Vagina (tissue), 2 donors: ENCODE measurements at regions not wholly inside any gene's neighbourhood (a gene's known extent, or its start where the extent isn't known, plus 50 kb on each side); places are given as distances from the start of the nearest gene placed in this dataset.

ENCODE experiments used
- DNase-seq, 2 donors: peaks; one replicate each; pipeline ENCODE4 v3.0.0-alpha.2; 2017; ENCODE audit errors: extremely low spot score in 2 of 2
- H3K27ac ChIP-seq: fragments of 200-600 bp; sonication (generic); one replicate; pipeline ENCODE4 v1.5.1; 2019
- H3K27me3 ChIP-seq: fragments of 200-600 bp; sonication (generic); one replicate; pipeline ENCODE4 v1.5.1; 2019
- H3K36me3 ChIP-seq, 2 donors: fragments of 200-600 bp; sonication (generic); one replicate each; pipeline ENCODE4 v1.5.1; 2017 to 2019
- H3K4me1 ChIP-seq: fragments of 200-600 bp; sonication (generic); one replicate; pipeline ENCODE4 v1.5.1; 2019
- H3K4me3 ChIP-seq, 2 donors: fragments of 200-600 bp; sonication (generic); 1 replicate in 1 of 2; 2 replicates in 1 of 2; pipeline ENCODE4 v1.5.1; 2016 to 2019
- H3K9me3 ChIP-seq: fragments of 200-600 bp; sonication (generic); one replicate; pipeline ENCODE4 v1.5.1; 2019
- POLR2A ChIP-seq, 2 donors: fragments of 450-650 bp; IDR thresholded peaks; one replicate each; pipeline ENCODE4 v1.6.1; 2017; ENCODE audit warnings: antibody characterized with exemption in 2 of 2, mild to moderate bottlenecking in 2 of 2, moderate library complexity in 2 of 2
- POLR2AphosphoS5 ChIP-seq, 2 donors: sonication (generic); formaldehyde crosslinking; IDR thresholded peaks; one replicate each; pipeline ENCODE4 v1.9.0; 2017; ENCODE audit warnings: antibody characterized with exemption in 2 of 2, mild to moderate bottlenecking in 2 of 2, low read depth in 1 of 2; ENCODE audit not compliant: insufficient read depth in 1 of 2
- intact Hi-C: fragments of 100-400 bp; cut with DNase I; formaldehyde crosslinking; loops from one replicate; pipeline ENCODE4 v1.15.1; 2023
- TF ChIP-seq, protein P1 (sequence below), 3 experiments: fragments of 450-650 bp in 2 of 3; fragments of 200-600 bp in 1 of 3; sonication (generic) in 1 of 3; IDR thresholded peaks; one replicate each; pipeline ENCODE4 v1.5.1; 2017 to 2019; ENCODE audit warnings: antibody characterized with exemption in 3 of 3, mild to moderate bottlenecking in 2 of 3, moderate library complexity in 2 of 3

- DNase-seq, result no peak
- TF ChIP-seq POLR2A (IDR thresholded peaks at IDR 0.05), result no peak
- TF ChIP-seq POLR2AphosphoS5 (IDR thresholded peaks at IDR 0.05; ENCODE audit: insufficient read depth in 1 of 2, low read depth in 1 of 2), result no peak
- TF ChIP-seq, protein P1, sequence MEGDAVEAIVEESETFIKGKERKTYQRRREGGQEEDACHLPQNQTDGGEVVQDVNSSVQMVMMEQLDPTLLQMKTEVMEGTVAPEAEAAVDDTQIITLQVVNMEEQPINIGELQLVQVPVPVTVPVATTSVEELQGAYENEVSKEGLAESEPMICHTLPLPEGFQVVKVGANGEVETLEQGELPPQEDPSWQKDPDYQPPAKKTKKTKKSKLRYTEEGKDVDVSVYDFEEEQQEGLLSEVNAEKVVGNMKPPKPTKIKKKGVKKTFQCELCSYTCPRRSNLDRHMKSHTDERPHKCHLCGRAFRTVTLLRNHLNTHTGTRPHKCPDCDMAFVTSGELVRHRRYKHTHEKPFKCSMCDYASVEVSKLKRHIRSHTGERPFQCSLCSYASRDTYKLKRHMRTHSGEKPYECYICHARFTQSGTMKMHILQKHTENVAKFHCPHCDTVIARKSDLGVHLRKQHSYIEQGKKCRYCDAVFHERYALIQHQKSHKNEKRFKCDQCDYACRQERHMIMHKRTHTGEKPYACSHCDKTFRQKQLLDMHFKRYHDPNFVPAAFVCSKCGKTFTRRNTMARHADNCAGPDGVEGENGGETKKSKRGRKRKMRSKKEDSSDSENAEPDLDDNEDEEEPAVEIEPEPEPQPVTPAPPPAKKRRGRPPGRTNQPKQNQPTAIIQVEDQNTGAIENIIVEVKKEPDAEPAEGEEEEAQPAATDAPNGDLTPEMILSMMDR (IDR thresholded peaks at IDR 0.05), result no peak
- Histone ChIP-seq H3K4me3 (no peak overlapping the region), H3K27ac (no peak overlapping the region), H3K9me3 (no peaks in the 10 kb centered on the region), H3K36me3 (no peaks in the 10 kb centered on the region), H3K4me1 (no peaks in the 10 kb centered on the region), H3K27me3 (no peaks in the 10 kb centered on the region)
- intact Hi-C loops, result no loop called here
Measured at GRCh38 chr6:115577270-115577669, 483.4 kb downstream of the FRK start.

- TF ChIP-seq, protein P1 (IDR thresholded peaks at IDR 0.05), result no peak
- TF ChIP-seq POLR2A (IDR thresholded peaks at IDR 0.05) (no peak), POLR2AphosphoS5 (IDR thresholded peaks at IDR 0.05; ENCODE audit: insufficient read depth in 1 of 2, low read depth in 1 of 2) (no peak)
- Histone ChIP-seq H3K4me3 (no peak overlapping the region), H3K27ac (no peak overlapping the region), H3K9me3 (no peaks in the 10 kb centered on the region), H3K4me1 (no peaks in the 10 kb centered on the region), H3K27me3 (no peaks in the 10 kb centered on the region), H3K36me3 (no peaks in the 10 kb centered on the region)
- no peak for DNase-seq
- intact Hi-C loops, result no loop called here
Measured at GRCh38 chr6:115575285-115575684, 485.4 kb downstream of the FRK start.

- H3K27ac ChIP-seq, result no peak overlapping the region
- DNase-seq, result no peak
- no peaks in the 10 kb centered on the region for H3K27me3 ChIP-seq
- H3K36me3 ChIP-seq, result no peaks in the 10 kb centered on the region
- intact Hi-C loops, result no loop called here
- no peak for TF ChIP-seq POLR2AphosphoS5 (IDR thresholded peaks at IDR 0.05; ENCODE audit: insufficient read depth in 1 of 2, low read depth in 1 of 2)
- TF ChIP-seq POLR2A (IDR thresholded peaks at IDR 0.05), result no peak
- TF ChIP-seq, protein P1 (IDR thresholded peaks at IDR 0.05), result no peak
- no peaks in the 10 kb centered on the region for H3K9me3 ChIP-seq
- H3K4me1 ChIP-seq, result no peaks in the 10 kb centered on the region
- H3K4me3 ChIP-seq, result no peak overlapping the region
Measured at GRCh38 chr6:115573861-115574260, 486.8 kb downstream of the FRK start.

DNA sequence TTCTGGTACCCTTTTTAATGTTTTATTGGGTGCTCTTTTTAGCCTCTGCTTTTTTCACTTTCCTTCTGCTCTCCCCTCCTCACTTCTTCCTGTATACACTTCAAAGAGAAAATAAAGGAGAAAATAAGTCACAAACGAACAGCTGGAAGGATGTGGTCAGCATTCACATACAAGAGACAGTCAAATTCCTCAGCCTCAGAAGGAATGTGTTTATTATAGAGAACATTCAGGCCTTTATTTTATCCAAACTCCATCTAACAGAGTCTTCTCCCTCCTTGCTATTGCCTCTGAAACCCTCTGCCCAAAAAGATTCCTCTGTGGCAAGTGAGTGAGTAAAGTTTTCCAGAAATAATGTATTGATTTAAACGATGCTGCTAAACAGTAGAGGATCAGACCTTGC, 490.4 kb downstream of the FRK start:
- Histone ChIP-seq H3K36me3 (no peaks in the 10 kb centered on the region), H3K4me1 (no peaks in the 10 kb centered on the region), H3K27me3 (no peaks in the 10 kb centered on the region), H3K27ac (no peak overlapping the region), H3K4me3 (no peak overlapping the region), H3K9me3 (no peaks in the 10 kb centered on the region)
- TF ChIP-seq POLR2A (IDR thresholded peaks at IDR 0.05), result no peak
- no peak for TF ChIP-seq POLR2AphosphoS5 (IDR thresholded peaks at IDR 0.05; ENCODE audit: insufficient read depth in 1 of 2, low read depth in 1 of 2)
- TF ChIP-seq, protein P1 (IDR thresholded peaks at IDR 0.05), result no peak
- intact Hi-C loops, result no loop called here
- DNase-seq, result no peak

DNA sequence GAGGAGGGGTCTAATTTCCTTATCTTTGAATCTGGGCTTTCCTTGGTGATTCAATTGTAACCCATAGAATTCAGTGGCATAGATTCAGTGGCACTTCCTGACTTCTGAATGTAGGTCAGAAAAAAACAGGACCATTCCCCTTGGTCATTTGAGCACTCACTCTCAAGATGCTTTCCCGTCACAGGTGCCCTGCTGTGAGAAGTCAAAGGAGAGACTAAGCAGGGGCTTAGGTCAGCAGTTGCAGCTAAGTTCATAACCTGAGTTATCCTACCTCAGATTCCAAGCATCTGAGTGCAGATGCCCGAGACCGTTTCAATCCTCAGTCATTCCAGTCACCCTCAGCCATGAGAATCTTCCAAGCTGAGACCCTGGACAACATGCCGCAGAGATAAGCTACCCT, 506.6 kb downstream of the FRK start:
- no peaks in the 10 kb centered on the region for H3K9me3 ChIP-seq
- no peaks in the 10 kb centered on the region for H3K27me3 ChIP-seq
- intact Hi-C loops, result no loop called here
- no peak for DNase-seq
- no peak overlapping the region for H3K4me3 ChIP-seq
- no peaks in the 10 kb centered on the region for H3K36me3 ChIP-seq
- TF ChIP-seq POLR2AphosphoS5 (IDR thresholded peaks at IDR 0.05; ENCODE audit: insufficient read depth in 1 of 2, low read depth in 1 of 2), result no peak
- no peak for TF ChIP-seq POLR2A (IDR thresholded peaks at IDR 0.05)
- TF ChIP-seq, protein P1 (IDR thresholded peaks at IDR 0.05), result no peak
- H3K4me1 ChIP-seq, result no peaks in the 10 kb centered on the region
- H3K27ac ChIP-seq, result no peak overlapping the region
